SH-SY5Y (cell line): ENCODE measurements at regions not wholly inside any gene's neighbourhood (a gene's known extent, or its start where the extent isn't known, plus 50 kb on each side); places are given as distances from the start of the nearest gene placed in this dataset.

Experiments used
- GATA2 ChIP-seq: IDR thresholded peaks from 2 replicates; pipeline ENCODE4 v1.6.1; 2011; ENCODE audit warnings: mild to moderate bottlenecking, low read depth, low read length
- GATA3 ChIP-seq: IDR thresholded peaks from 2 replicates; pipeline ENCODE4 v1.6.1; 2011; ENCODE audit warnings: low read depth, mild to moderate bottlenecking, low read length, moderate library complexity

DNA sequence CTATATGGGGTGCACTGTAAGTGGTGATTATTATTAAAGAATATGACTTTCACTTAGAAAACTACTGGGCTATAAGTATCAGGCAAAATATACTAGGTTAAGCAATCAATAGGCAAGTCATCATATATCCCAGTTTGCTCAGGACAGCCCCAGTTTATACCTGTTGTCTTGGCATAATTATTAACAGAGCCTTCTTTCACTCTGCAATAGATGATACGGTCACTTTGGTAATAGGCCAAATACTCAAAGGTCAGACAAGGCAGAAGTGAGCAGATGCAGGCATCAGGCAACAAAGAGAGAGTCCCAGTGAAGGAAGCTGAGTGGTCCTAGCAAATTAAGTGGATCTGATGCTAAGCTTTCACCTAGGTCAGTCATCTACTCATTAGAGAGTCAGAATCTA is 599.9 kb downstream of the LMO4 start:
- TF ChIP-seq GATA2 (no peak), GATA3 (no peak)
